ENCODE measurements at regions not wholly inside any gene's neighbourhood (a gene's known extent, or its start where the extent isn't known, plus 50 kb on each side); places are given as distances from the start of the nearest gene placed in this dataset.

GRCh38 chr3:147854542-147854941, 445.4 kb downstream of the ZIC1 start:
- no peak for DNase-seq (ENCODE audit: low read depth)
- no peak overlapping the region for H3K4me3 ChIP-seq (ENCODE audit: control insufficient read depth, low read depth, low read length)
- TF ChIP-seq, protein P1, sequence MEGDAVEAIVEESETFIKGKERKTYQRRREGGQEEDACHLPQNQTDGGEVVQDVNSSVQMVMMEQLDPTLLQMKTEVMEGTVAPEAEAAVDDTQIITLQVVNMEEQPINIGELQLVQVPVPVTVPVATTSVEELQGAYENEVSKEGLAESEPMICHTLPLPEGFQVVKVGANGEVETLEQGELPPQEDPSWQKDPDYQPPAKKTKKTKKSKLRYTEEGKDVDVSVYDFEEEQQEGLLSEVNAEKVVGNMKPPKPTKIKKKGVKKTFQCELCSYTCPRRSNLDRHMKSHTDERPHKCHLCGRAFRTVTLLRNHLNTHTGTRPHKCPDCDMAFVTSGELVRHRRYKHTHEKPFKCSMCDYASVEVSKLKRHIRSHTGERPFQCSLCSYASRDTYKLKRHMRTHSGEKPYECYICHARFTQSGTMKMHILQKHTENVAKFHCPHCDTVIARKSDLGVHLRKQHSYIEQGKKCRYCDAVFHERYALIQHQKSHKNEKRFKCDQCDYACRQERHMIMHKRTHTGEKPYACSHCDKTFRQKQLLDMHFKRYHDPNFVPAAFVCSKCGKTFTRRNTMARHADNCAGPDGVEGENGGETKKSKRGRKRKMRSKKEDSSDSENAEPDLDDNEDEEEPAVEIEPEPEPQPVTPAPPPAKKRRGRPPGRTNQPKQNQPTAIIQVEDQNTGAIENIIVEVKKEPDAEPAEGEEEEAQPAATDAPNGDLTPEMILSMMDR (IDR thresholded peaks at IDR 0.05; ENCODE audit: control insufficient read depth, insufficient read depth, low read depth, low read length, missing control alignments), result no peak

DNA sequence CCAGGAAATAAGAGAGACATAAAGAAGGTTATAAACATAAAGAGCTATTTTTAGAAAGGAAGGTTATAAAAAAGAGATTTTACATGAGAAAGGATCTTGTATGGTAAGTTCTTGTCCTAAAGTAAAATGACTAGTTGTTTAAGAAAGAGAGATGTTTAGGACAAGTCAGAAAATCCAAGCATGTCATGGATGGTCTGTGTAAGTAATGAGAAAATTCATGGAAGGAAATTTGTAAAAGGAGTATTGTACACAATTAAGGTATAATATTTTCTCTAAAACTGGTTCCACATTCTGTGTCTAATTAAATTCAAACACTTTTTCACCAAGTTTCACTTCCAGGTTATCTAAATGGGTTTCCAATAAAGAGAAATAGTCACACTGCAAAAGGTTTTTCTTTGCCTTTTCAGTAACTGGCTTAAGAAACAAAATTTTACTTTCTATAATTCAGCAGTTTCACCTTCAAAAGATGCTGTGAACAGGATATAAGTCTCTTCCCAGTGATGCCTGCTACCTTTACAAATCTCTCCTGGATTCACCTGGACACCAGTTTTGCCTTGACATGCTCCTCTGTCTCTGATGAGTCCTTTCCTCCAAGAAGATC, 455.7 kb downstream of the ZIC1 start:
- TF ChIP-seq, protein P1 (IDR thresholded peaks at IDR 0.05; ENCODE audit: control insufficient read depth, insufficient read depth, low read depth, low read length, missing control alignments), result no peak
- H3K4me3 ChIP-seq (ENCODE audit: control insufficient read depth, low read depth, low read length), result no peak overlapping the region
- DNase-seq (ENCODE audit: low read depth), result no peak

DNA sequence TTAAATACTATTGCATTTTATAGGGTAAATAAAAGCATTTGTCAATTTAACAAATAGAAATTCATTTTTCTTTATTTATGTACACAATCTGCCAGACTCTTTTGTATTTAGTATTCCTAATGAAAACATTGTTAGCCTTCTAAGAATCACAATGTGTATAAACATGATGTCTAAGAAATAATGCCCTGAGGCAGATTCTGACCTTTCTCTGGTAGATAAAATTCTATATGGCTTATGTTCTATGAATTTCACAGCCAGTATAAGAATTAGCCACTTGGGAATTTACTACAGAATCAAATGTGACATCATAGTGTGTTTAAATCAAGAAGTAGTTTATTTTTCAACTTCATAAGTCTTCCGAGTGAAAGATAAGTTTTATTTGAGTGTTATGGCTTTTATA, 457.4 kb downstream of the ZIC1 start:
- TF ChIP-seq, protein P1 (IDR thresholded peaks at IDR 0.05; ENCODE audit: control insufficient read depth, insufficient read depth, low read depth, low read length, missing control alignments), result no peak
- no peak overlapping the region for H3K4me3 ChIP-seq (ENCODE audit: control insufficient read depth, low read depth, low read length)

GRCh38 chr3:147872568-147872967, 463.4 kb downstream of the ZIC1 start:
- no peak overlapping the region for H3K4me3 ChIP-seq (ENCODE audit: control insufficient read depth, low read depth, low read length)
- no peak for DNase-seq (ENCODE audit: low read depth)
- TF ChIP-seq, protein P1 (IDR thresholded peaks at IDR 0.05; ENCODE audit: control insufficient read depth, insufficient read depth, low read depth, low read length, missing control alignments), result no peak

More for the DNA sequence above, 457.4 kb downstream of the ZIC1 start:
- no peak for DNase-seq (ENCODE audit: low read depth)

DNA sequence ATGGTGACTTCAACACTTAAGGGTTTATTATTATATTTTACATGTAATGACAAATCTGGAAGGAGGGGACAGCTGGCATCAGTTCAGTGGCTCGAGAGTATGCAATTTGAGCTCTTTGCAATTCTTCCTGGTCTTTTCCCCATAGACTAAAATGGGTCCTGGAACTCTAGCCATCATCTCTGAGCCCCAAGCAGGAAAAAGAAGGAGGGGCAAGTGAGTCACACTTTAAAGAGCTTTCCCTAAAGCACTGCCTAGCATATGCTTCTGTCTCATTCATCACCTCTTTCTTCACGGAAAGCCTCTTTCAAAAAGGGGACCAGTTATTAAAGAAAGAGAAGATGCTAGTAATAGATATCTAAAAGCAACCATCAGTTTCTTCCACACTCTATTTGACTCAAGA, 466.3 kb downstream of the ZIC1 start:
- DNase-seq (ENCODE audit: low read depth), result no peak
- H3K4me3 ChIP-seq (ENCODE audit: control insufficient read depth, low read depth, low read length), result no peak overlapping the region
- TF ChIP-seq, protein P1 (IDR thresholded peaks at IDR 0.05; ENCODE audit: control insufficient read depth, insufficient read depth, low read depth, low read length, missing control alignments), result no peak

- TF ChIP-seq, protein P1 (IDR thresholded peaks at IDR 0.05; ENCODE audit: control insufficient read depth, insufficient read depth, low read depth, low read length, missing control alignments), result no peak
- H3K4me3 ChIP-seq (ENCODE audit: control insufficient read depth, low read depth, low read length), result no peak overlapping the region
- no peak for DNase-seq (ENCODE audit: low read depth)
Observed at GRCh38 chr3:147881933-147882332, 472.8 kb downstream of the ZIC1 start.
